Body of pancreas (tissue), 4 donors: ENCODE measurements at regions not wholly inside any gene's neighbourhood (a gene's known extent, or its start where the extent isn't known, plus 50 kb on each side); places are given as distances from the start of the nearest gene placed in this dataset.

ENCODE experiments used
- CTCF ChIP-seq, 7 experiments: fragments of 450-650 bp in 4 of 7; fragments of 200-600 bp in 3 of 7; sonication (generic) in 3 of 7; IDR thresholded peaks; one replicate each; pipeline ENCODE4 v1.5.1; 2016 to 2019; ENCODE audit warnings: antibody characterized with exemption in 7 of 7
- POLR2A ChIP-seq, 3 donors: fragments of 450-650 bp; IDR thresholded peaks; one replicate each; pipeline ENCODE4 v1.6.1; 2016; ENCODE audit warnings: antibody characterized with exemption in 3 of 3, mild to moderate bottlenecking in 2 of 3

DNA sequence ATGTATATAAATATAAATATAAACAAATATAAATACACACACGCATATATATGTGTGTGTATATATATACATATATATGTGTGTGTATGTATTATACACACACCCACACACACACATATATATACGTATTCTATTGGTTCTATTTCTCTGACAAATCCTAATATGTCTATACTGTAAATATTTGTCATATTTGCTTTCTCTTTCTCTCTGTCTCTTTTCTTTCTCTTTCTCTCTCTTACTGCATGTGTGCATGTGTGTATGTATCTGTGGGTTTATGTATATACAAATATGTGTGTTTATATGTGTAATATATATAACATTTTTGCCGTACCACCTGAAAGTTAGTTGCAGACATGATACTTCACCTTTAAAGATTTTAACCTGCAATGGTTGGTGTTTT is 174.2 kb upstream of the PLEKHG7 start:
- TF ChIP-seq POLR2A (IDR thresholded peaks at IDR 0.05) (no peak), CTCF (IDR thresholded peaks at IDR 0.05) (no peak)
